HCT116 (cell line): ENCODE measurements at regions not wholly inside any gene's neighbourhood (a gene's known extent, or its start where the extent isn't known, plus 50 kb on each side); places are given as distances from the start of the nearest gene placed in this dataset.
"Not testable (repeated sequence)": the region's sequence is repeated elsewhere in the genome, so short reads cannot be mapped to it uniquely, and the experiment has no call there.

Source experiments
- ATAC-seq: fragments of 200-7000 bp; cut with Tn5 transposase; 2 replicates; pipeline ENCODE4 v1.9.1; 2020; ENCODE audit warnings: mild to moderate bottlenecking, moderate library complexity
- BruUV-seq: library from RNA; stranded (reverse); fragments of 400-500 nt; replicated peaks from 2 replicates; lab custom pipeline; 2021; lab: Mats Ljungman, UMichigan
- CTCF ChIA-PET: fragments of 300-600 bp; sonication (Branson Sonifier 250); formaldehyde crosslinking; loops from one replicate; lab custom pipeline; 2021; ENCODE audit warnings: antibody characterized with exemption; lab: Charles Lee
- POLR2A ChIA-PET: fragments of 300-600, 350-600 bp; sonication (Branson Sonifier 250); formaldehyde crosslinking; loops from one replicate; lab custom pipeline; 2021; ENCODE audit warnings: antibody characterized with exemption; lab: Charles Lee
- RAD21 ChIA-PET, 2 experiments: fragments of 300-600 bp; sonication (Branson Sonifier 250); formaldehyde crosslinking; loops; one replicate each; lab custom pipeline; 2023; ENCODE audit warnings: low total read pairs in 2 of 2; ENCODE audit not compliant: uncharacterized antibody in 2 of 2, unreplicated experiment in 2 of 2, low non-redundant PET in 1 of 2; lab: Charles Lee
- DNase-seq: peaks from one replicate; pipeline ENCODE4 v3.0.0-alpha.2; 2010; ENCODE audit warnings: low read depth, low spot score
- H2AFZ ChIP-seq: fragments of 200-600 bp; shearing (Covaris generic), sonication (generic); 2 replicates; pipeline ENCODE4 v1.6.1; 2017; ENCODE audit warnings: low read depth, mixed run types, mixed read lengths, antibody characterized with exemption, low read length; ENCODE audit not compliant: poor library complexity, severe bottlenecking
- H3K27ac ChIP-seq: 2 replicates; pipeline ENCODE4 v1.5.1; 2012; ENCODE audit warnings: low read depth, low read length
- H3K27me3 ChIP-seq: fragments of 200-600 bp; sonication (generic); 2 replicates; pipeline ENCODE4 v1.6.1; 2016; ENCODE audit warnings: mixed run types, low read length, mixed read lengths; ENCODE audit not compliant: insufficient read depth
- H3K36me3 ChIP-seq, 2 experiments: fragments of 200-500 bp in 1 of 2; fragments of 200-600 bp in 1 of 2; sonication (Bioruptor generic) in 1 of 2; sonication (generic) in 1 of 2; 2 replicates each; pipeline versions ENCODE4 v1.5.1 to v1.6.1; 2014 to 2016; ENCODE audit warnings: low read length in 2 of 2, inconsistent platforms in 1 of 2, mixed read lengths in 1 of 2, mixed run types in 1 of 2; ENCODE audit not compliant: insufficient read depth in 2 of 2, control insufficient read depth in 1 of 2
- H3K4me1 ChIP-seq, 2 experiments: fragments of 200-600 bp in 1 of 2; sonication (generic) in 1 of 2; 2 replicates each; pipeline versions ENCODE4 v1.5.1 to v1.6.1; 2012 to 2017; ENCODE audit warnings: low read length in 2 of 2, inconsistent platforms in 1 of 2, mild to moderate bottlenecking in 1 of 2, mixed read lengths in 1 of 2, mixed run types in 1 of 2, moderate library complexity in 1 of 2; ENCODE audit not compliant: insufficient read depth in 2 of 2, control insufficient read depth in 1 of 2
- H3K4me2 ChIP-seq: fragments of 200-600 bp; sonication (generic); 2 replicates; pipeline ENCODE4 v1.6.1; 2017; ENCODE audit warnings: mixed run types, low read length, mixed read lengths
- H3K4me3 ChIP-seq, 2 experiments: fragments of 200-600 bp in 1 of 2; sonication (generic) in 1 of 2; replicated peaks in 1 of 2; 2 replicates each; pipeline ENCODE4 v1.5.1; 2011 to 2016; ENCODE audit warnings: low read length in 2 of 2, control low read depth in 1 of 2, low read depth in 1 of 2, mild to moderate bottlenecking in 1 of 2, mixed read lengths in 1 of 2, mixed run types in 1 of 2
- H3K79me2 ChIP-seq: fragments of 200-600 bp; sonication (generic); 2 replicates; pipeline ENCODE4 v1.6.1; 2017; ENCODE audit warnings: mild to moderate bottlenecking, mixed run types, low read length, moderate library complexity, mixed read lengths; ENCODE audit not compliant: insufficient read depth
- H3K9ac ChIP-seq: fragments of 200-600 bp; sonication (generic); 2 replicates; pipeline ENCODE4 v1.6.1; 2016; ENCODE audit warnings: low read length, mixed read lengths
- H3K9me2 ChIP-seq: fragments of 200-600 bp; sonication (generic), shearing (Covaris generic); 2 replicates; pipeline ENCODE4 v1.6.1; 2017; ENCODE audit warnings: mixed run types, mild to moderate bottlenecking, moderate library complexity; ENCODE audit not compliant: insufficient read depth
- H3K9me3 ChIP-seq, 2 experiments: fragments of 200-500 bp in 1 of 2; fragments of 200-600 bp in 1 of 2; sonication (Bioruptor generic) in 1 of 2; sonication (generic) in 1 of 2; 2 replicates each; pipeline ENCODE4 v1.6.1; 2014 to 2017; ENCODE audit warnings: low read length in 2 of 2, mixed read lengths in 2 of 2, inconsistent platforms in 1 of 2, low read depth in 1 of 2, mild to moderate bottlenecking in 1 of 2, mixed run types in 1 of 2, moderate library complexity in 1 of 2; ENCODE audit not compliant: control insufficient read depth in 1 of 2, insufficient read depth in 1 of 2
- H4K20me1 ChIP-seq: fragments of 200-600 bp; sonication (generic), shearing (Covaris generic); 2 replicates; pipeline ENCODE4 v1.6.1; 2017; ENCODE audit warnings: mixed run types, mild to moderate bottlenecking, moderate library complexity; ENCODE audit not compliant: insufficient read depth
- intact Hi-C: fragments of 100-400 bp; cut with micrococcal nuclease; formaldehyde crosslinking; loops from 2 replicates; pipeline ENCODE4 v1.10.0; 2022

- RAD21 ChIA-PET, H3K4me1 ChIP-seq, BruUV-seq, CTCF ChIA-PET, H4K20me1 ChIP-seq, H3K9me2 ChIP-seq, H3K4me2 ChIP-seq, POLR2A ChIA-PET, H3K9ac ChIP-seq, H3K36me3 ChIP-seq, H3K27me3 ChIP-seq, H3K79me2 ChIP-seq, H3K27ac ChIP-seq, intact Hi-C loops, H2AFZ ChIP-seq, ATAC-seq, H3K9me3 ChIP-seq, DNase-seq, H3K4me3 ChIP-seq: not testable (repeated sequence)
Measured at GRCh38 chr21:6545288-6545687, 3976.1 kb upstream of the TPTE start.

DNA sequence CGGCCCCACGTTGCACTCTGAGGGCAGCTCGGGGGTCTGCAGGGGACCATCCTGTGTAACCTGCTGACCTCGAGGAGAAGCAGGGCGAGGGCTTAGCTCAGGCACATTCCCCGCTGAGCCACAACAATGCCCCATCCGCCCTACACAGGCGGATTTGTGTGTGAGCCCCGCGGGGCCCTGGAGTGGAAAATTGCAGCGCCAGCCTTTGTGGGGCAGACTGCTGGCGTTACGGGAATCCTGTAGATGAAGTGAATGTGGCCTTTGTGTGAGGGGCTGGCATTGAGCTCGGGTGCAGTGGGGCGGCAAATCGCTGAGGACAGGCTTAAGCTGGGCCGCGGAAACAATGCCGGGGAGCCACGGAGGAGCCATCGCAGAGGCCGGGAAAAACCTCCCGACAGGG, 3970.3 kb upstream of the TPTE start:
- BruUV-seq, H3K9me3 ChIP-seq, H3K9ac ChIP-seq, H3K27ac ChIP-seq, RAD21 ChIA-PET, H3K4me1 ChIP-seq, H3K9me2 ChIP-seq, H3K4me2 ChIP-seq, POLR2A ChIA-PET, ATAC-seq, H3K79me2 ChIP-seq, DNase-seq, H2AFZ ChIP-seq, H3K36me3 ChIP-seq, H4K20me1 ChIP-seq, intact Hi-C loops, CTCF ChIA-PET, H3K27me3 ChIP-seq, H3K4me3 ChIP-seq: not testable (repeated sequence)

- H3K4me2 ChIP-seq, H3K4me1 ChIP-seq, H3K79me2 ChIP-seq, H3K9me2 ChIP-seq, H3K9ac ChIP-seq, H3K36me3 ChIP-seq, BruUV-seq, H4K20me1 ChIP-seq, H2AFZ ChIP-seq, H3K27me3 ChIP-seq, CTCF ChIA-PET, H3K27ac ChIP-seq, intact Hi-C loops, RAD21 ChIA-PET, POLR2A ChIA-PET, H3K9me3 ChIP-seq, H3K4me3 ChIP-seq, DNase-seq: not testable (repeated sequence)
- peak; percentile 47 for ATAC-seq
Measured at GRCh38 chr21:6553505-6554376, 3967.6 kb upstream of the TPTE start.

DNA sequence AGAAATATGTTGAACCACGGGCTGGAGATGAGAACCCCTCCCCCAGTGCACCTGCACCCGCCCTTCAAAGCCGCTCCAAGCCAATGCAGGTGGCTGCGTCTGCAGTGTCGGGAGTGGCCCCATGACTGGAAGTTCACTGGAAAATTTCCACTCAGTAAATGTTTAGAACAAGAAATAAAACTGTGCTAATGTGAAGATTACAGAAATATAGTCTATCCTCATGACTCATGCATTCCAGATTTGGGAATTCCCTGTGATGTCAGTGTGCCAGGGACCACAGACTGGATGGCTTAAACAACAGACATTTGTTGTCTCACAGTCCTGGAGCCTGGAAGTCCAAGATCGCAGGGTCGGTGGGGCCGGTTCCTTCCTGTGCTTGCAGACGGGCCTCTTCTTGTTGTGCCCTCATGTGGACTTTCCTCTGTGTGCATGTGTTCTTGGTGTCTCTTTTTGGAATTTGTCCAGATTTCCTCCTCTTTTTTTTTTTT, 3967.0 kb upstream of the TPTE start:
- H3K4me2 ChIP-seq, H3K9ac ChIP-seq, DNase-seq, H3K79me2 ChIP-seq, H3K27ac ChIP-seq, H3K9me3 ChIP-seq, intact Hi-C loops, H4K20me1 ChIP-seq, H3K4me3 ChIP-seq, H3K4me1 ChIP-seq, POLR2A ChIA-PET, H3K27me3 ChIP-seq, BruUV-seq, H2AFZ ChIP-seq, H3K36me3 ChIP-seq, H3K9me2 ChIP-seq, CTCF ChIA-PET, RAD21 ChIA-PET: not testable (repeated sequence)
- peak; percentile 79 for ATAC-seq
